Naive thymus-derived CD4-positive, alpha-beta T cell (primary cell): ENCODE measurements at regions not wholly inside any gene's neighbourhood (a gene's known extent, or its start where the extent isn't known, plus 50 kb on each side); places are given as distances from the start of the nearest gene placed in this dataset.

Experiments used
- ATAC-seq: fragments of 150-1000 bp; cut with Tn5 transposase; 2 replicates; pipeline ENCODE4 v1.10.0; 2021; ENCODE audit warnings: mild to moderate bottlenecking, moderate library complexity
- CTCF ChIA-PET: fragments of 350-600 bp; sonication (Branson Sonifier 250); formaldehyde crosslinking; loops from one replicate; lab custom pipeline; 2021; ENCODE audit warnings: antibody characterized with exemption; lab: Charles Lee
- POLR2A ChIA-PET: fragments of 350-600 bp; sonication (Branson Sonifier 250); formaldehyde crosslinking; loops from one replicate; lab custom pipeline; 2021; ENCODE audit warnings: antibody characterized with exemption, inconsistent platforms; lab: Charles Lee
- DNase-seq, 9 donors: peaks; one replicate each; pipeline versions ENCODE4 v3.0.0 to v3.0.0-alpha.2; 2020 to 2022; ENCODE audit warnings: mixed read lengths in 1 of 9
- H3K27ac ChIP-seq: one replicate; pipeline ENCODE4 v1.7.0; 2013; ENCODE audit warnings: mild to moderate bottlenecking, low read depth, low read length, moderate library complexity
- H3K27me3 ChIP-seq, 2 donors: one replicate each; pipeline ENCODE4 v1.7.0; 2013; ENCODE audit warnings: low read length in 2 of 2, mild to moderate bottlenecking in 2 of 2, moderate library complexity in 2 of 2; ENCODE audit not compliant: control insufficient read depth in 2 of 2, insufficient read depth in 2 of 2
- H3K36me3 ChIP-seq, 3 experiments: 1 replicate in 2 of 3; 2 replicates in 1 of 3; pipeline ENCODE4 v1.7.0; 2013; ENCODE audit warnings: low read length in 3 of 3, mild to moderate bottlenecking in 3 of 3, moderate library complexity in 1 of 3; ENCODE audit not compliant: insufficient read depth in 3 of 3, control insufficient read depth in 2 of 3
- H3K4me1 ChIP-seq, 2 donors: one replicate each; pipeline ENCODE4 v1.7.0; 2013; ENCODE audit warnings: low read length in 2 of 2, mild to moderate bottlenecking in 2 of 2, moderate library complexity in 1 of 2; ENCODE audit not compliant: control insufficient read depth in 2 of 2, insufficient read depth in 2 of 2
- H3K4me3 ChIP-seq: 2 replicates; pipeline ENCODE4 v1.7.0; 2013; ENCODE audit warnings: mild to moderate bottlenecking, low read length
- H3K9me3 ChIP-seq, 3 experiments: 1 replicate in 2 of 3; 2 replicates in 1 of 3; pipeline ENCODE4 v1.7.0; 2013; ENCODE audit warnings: low read length in 3 of 3; ENCODE audit not compliant: control insufficient read depth in 2 of 3
- H3K27ac Mint-ChIP-seq, 9 donors: one replicate each; pipeline ENCODE4 v1.8.0; 2020 to 2022; ENCODE audit warnings: mixed read lengths in 9 of 9, mild to moderate bottlenecking in 8 of 9, moderate library complexity in 5 of 9, inconsistent platforms in 2 of 9
- H3K27me3 Mint-ChIP-seq, 5 donors: one replicate each; pipeline ENCODE4 v1.8.0; 2021 to 2022; ENCODE audit warnings: mixed read lengths in 5 of 5, mild to moderate bottlenecking in 1 of 5
- H3K36me3 Mint-ChIP-seq, 5 donors: one replicate each; pipeline ENCODE4 v1.8.0; 2020 to 2022; ENCODE audit warnings: mixed read lengths in 5 of 5, mild to moderate bottlenecking in 3 of 5, inconsistent platforms in 1 of 5
- H3K4me1 Mint-ChIP-seq, 7 donors: one replicate each; pipeline ENCODE4 v1.8.0; 2020 to 2022; ENCODE audit warnings: mixed read lengths in 7 of 7, mild to moderate bottlenecking in 3 of 7, inconsistent platforms in 1 of 7
- H3K4me3 Mint-ChIP-seq, 10 donors: one replicate each; pipeline ENCODE4 v1.8.0; 2020 to 2022; ENCODE audit warnings: mild to moderate bottlenecking in 10 of 10, mixed read lengths in 10 of 10, moderate library complexity in 6 of 10, inconsistent platforms in 2 of 10
- H3K9me3 Mint-ChIP-seq, 11 donors: one replicate each; pipeline ENCODE4 v1.8.0; 2020 to 2022; ENCODE audit warnings: mixed read lengths in 11 of 11, mild to moderate bottlenecking in 4 of 11, inconsistent platforms in 1 of 11, moderate library complexity in 1 of 11
- intact Hi-C, 2 donors: fragments of 100-400 bp; cut with micrococcal nuclease; formaldehyde crosslinking; loops; one replicate each; pipeline ENCODE4 v1.15.1; 2023

DNA sequence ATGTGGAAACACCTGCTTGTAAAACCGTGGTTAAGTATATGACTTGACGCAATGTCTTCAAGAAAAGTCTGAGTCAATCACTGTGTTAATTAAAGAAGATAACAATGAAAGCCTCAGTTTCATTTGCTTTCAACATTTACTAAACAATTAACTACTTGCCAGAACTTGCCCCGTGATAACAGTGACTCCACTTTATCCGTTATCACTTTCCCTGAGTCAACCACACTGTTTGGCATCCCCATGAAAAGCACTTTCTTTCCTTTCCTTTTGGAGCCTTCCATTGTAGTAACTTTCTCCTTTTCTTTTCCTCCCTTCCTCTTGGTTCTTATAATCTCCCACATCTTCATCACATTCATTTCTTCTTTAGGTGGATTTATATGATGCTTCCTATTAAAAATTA, 435.1 kb upstream of the GOT2 start:
- CTCF ChIA-PET = no interaction called here
- no peak overlapping the region for H3K4me3 Mint-ChIP-seq
- Histone ChIP-seq H3K9me3 (no peaks in the 10 kb centered on the region), H3K27ac (no peak overlapping the region), H3K4me3 (no peak overlapping the region), H3K27me3 (no peaks in the 10 kb centered on the region), H3K36me3 (no peaks in the 10 kb centered on the region), H3K4me1 (no peaks in the 10 kb centered on the region)
- ATAC-seq (no peak), DNase-seq (no peak)
- H3K36me3 Mint-ChIP-seq = no peaks in the 10 kb centered on the region
- no peak overlapping the region for H3K27ac Mint-ChIP-seq
- POLR2A ChIA-PET = no interaction called here
- H3K4me1 Mint-ChIP-seq = no peaks in the 10 kb centered on the region
- no peaks in the 10 kb centered on the region for H3K27me3 Mint-ChIP-seq
- peaks cover 0 to 3% (median 0%) of the 10 kb centered on the region in 11 donors for H3K9me3 Mint-ChIP-seq
- intact Hi-C loops = no loop called here

DNA sequence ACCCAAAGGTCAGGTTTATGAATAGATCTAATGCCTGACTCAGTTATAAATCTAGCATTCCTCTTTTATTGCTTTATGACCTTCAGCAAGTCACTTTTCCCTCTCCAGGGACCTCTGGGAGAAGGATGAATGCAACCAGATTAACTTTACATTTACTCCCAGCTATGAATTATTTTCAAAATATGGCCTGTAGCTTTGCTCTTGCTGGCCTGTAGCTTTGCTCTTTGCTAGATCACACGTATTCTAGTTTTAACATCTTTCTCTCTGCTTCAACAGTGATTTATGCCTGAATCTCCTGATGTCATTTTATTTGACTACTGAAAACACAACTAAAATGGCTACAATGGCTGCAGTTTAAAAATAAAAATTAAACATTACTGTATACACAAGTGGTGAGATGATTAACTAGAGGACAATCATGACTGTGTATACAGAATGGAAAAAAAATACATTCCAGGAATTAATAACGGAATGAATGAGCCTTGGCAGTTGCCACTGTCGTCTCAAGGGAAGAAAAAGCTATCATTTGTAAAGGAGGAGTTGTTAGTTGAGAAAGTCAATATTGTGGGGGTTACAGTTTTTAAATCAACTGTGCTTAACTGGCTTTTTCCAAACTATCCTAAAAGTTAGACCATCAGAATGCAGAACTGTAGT, 434.5 kb upstream of the GOT2 start:
- Histone ChIP-seq H3K27me3 (no peaks in the 10 kb centered on the region), H3K27ac (no peak overlapping the region), H3K4me3 (no peak overlapping the region), H3K9me3 (no peaks in the 10 kb centered on the region), H3K4me1 (no peaks in the 10 kb centered on the region), H3K36me3 (no peaks in the 10 kb centered on the region)
- Mint-ChIP-seq H3K4me3 (no peak overlapping the region), H3K27me3 (no peaks in the 10 kb centered on the region), H3K36me3 (no peaks in the 10 kb centered on the region), H3K4me1 (no peaks in the 10 kb centered on the region), H3K9me3 (peaks cover 0 to 3% (median 0%) of the 10 kb centered on the region in 11 donors), H3K27ac (no peak overlapping the region)
- ATAC-seq = no peak
- CTCF ChIA-PET = no interaction called here
- POLR2A ChIA-PET = no interaction called here
- no peak for DNase-seq
- intact Hi-C loops = no loop called here

DNA sequence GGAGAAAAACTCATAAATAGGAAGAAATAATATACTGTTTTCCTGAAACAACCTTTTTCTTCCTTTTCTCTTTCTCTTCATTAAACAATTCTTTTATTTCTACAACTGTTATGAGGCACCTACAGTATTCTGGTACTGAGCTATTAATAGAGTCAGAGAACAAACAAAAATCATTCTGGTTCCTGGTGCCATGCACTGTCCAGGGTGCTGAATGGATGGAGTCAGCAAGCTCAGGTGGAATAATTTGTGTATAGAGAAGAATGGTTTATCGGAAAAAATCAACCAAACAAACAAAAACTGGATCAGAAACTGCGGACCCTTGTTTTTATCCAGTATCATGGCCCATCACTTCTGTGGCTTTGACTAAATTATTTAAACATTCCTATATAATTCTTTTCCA, 430.3 kb upstream of the GOT2 start:
- Histone ChIP-seq H3K27me3 (no peaks in the 10 kb centered on the region), H3K27ac (no peak overlapping the region), H3K4me3 (no peak overlapping the region), H3K4me1 (no peaks in the 10 kb centered on the region), H3K9me3 (no peaks in the 10 kb centered on the region), H3K36me3 (no peaks in the 10 kb centered on the region)
- no peaks in the 10 kb centered on the region for H3K36me3 Mint-ChIP-seq
- POLR2A ChIA-PET = no interaction called here
- H3K27me3 Mint-ChIP-seq = no peaks in the 10 kb centered on the region
- H3K4me1 Mint-ChIP-seq = no peaks in the 10 kb centered on the region
- DNase-seq = no peak
- CTCF ChIA-PET = no interaction called here
- peaks cover 0 to 3% (median 0%) of the 10 kb centered on the region in 11 donors for H3K9me3 Mint-ChIP-seq
- no peak for ATAC-seq
- no peak overlapping the region for H3K27ac Mint-ChIP-seq
- intact Hi-C loops = no loop called here
- H3K4me3 Mint-ChIP-seq = no peak overlapping the region

DNA sequence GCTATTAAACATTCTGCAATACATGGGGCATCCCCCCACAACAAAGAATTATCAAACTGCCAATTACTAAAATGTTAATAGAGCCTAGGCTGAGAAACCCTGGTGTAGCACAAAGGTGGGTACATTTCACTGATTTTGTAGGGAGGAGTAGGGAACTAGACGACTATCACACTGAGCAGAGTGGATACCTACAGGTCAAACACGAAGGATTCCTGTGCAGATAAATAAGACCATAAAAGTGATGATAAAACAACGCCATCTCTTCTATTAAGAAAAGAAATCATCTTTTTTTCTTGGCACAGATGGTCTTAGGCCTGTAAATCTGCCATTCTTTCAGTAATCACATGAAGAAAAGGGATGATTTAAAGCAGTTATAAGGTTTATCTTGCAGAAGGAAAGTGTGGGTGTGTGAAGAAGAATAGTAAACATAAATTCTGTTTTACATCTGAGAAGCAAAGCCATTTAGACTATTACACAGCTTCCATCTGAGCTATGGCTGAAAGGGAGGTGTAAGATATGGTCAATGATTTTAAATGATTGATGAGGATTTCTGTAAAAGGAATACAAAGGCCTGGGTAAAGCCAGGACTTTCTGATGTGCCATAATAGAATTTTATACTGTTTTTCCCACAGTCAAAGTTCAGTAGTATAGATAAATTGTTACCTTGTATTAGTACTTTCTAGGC, 429.4 kb upstream of the GOT2 start:
- Histone ChIP-seq H3K4me1 (no peaks in the 10 kb centered on the region), H3K4me3 (no peak overlapping the region), H3K9me3 (no peaks in the 10 kb centered on the region), H3K36me3 (no peaks in the 10 kb centered on the region), H3K27ac (no peak overlapping the region), H3K27me3 (no peaks in the 10 kb centered on the region)
- H3K36me3 Mint-ChIP-seq = no peaks in the 10 kb centered on the region
- intact Hi-C loops = no loop called here
- H3K4me3 Mint-ChIP-seq = no peak overlapping the region
- no peak for ATAC-seq
- ChIA-PET CTCF (no interaction called here), POLR2A (no interaction called here)
- no peak overlapping the region for H3K27ac Mint-ChIP-seq
- H3K27me3 Mint-ChIP-seq = no peaks in the 10 kb centered on the region
- no peak for DNase-seq
- no peaks in the 10 kb centered on the region for H3K4me1 Mint-ChIP-seq
- H3K9me3 Mint-ChIP-seq = peaks cover 0 to 3% (median 0%) of the 10 kb centered on the region in 11 donors

DNA sequence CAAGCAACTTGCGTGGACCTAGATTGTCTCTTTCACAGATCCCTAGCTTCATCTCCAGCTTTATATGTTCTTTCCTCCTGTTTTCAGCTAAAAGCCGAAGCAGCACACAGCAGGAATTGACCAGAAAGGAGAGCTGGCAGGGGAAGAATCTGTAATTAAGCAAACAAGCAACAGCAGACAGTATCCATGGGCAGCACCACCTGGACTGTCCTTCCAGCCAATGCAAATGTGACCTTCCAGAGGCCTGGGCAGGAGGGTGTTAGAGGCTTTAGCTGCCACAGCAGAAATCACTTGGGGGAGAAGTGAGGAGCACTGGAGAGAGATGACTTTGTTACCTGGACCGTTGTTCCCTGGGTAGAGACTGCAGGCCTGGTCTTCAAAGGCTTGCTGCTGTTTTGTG, 427.6 kb upstream of the GOT2 start:
- Mint-ChIP-seq H3K36me3 (no peaks in the 10 kb centered on the region), H3K4me3 (no peak overlapping the region), H3K9me3 (peaks cover 0 to 3% (median 0%) of the 10 kb centered on the region in 11 donors), H3K27ac (no peak overlapping the region), H3K27me3 (no peaks in the 10 kb centered on the region), H3K4me1 (no peaks in the 10 kb centered on the region)
- no peak overlapping the region for H3K4me3 ChIP-seq
- H3K9me3 ChIP-seq = no peaks in the 10 kb centered on the region
- ATAC-seq (no peak), DNase-seq (no peak)
- ChIA-PET POLR2A (no interaction called here), CTCF (no interaction called here)
- H3K27me3 ChIP-seq = no peaks in the 10 kb centered on the region
- H3K27ac ChIP-seq = no peak overlapping the region
- intact Hi-C loops = no loop called here
- H3K36me3 ChIP-seq = no peaks in the 10 kb centered on the region
- no peaks in the 10 kb centered on the region for H3K4me1 ChIP-seq

DNA sequence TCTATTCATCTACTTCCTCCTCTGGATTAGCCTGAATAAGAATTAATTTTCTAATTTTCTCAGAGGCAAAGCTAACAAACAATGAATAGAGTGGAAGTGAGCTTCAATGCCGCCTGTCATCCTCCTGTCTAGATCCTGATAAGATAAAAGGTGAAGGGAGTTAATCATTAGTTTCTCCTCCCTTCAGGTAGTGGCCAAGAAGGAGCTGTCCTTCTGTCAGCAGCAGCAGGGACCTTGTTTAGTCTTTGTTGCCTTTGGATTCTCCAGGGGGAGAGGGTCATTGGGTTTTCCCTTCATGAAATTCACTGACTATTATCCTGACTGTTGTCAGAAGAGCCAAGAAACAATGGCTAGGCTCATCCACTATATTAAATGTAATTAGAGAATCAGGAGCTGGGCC, 420.2 kb upstream of the GOT2 start:
- Histone ChIP-seq H3K4me1 (no peaks in the 10 kb centered on the region), H3K36me3 (no peaks in the 10 kb centered on the region), H3K9me3 (no peaks in the 10 kb centered on the region), H3K27me3 (no peaks in the 10 kb centered on the region), H3K27ac (no peak overlapping the region), H3K4me3 (no peak overlapping the region)
- peaks cover 0 to 12% (median 0%) of the 10 kb centered on the region in 5 donors for H3K27me3 Mint-ChIP-seq
- intact Hi-C loops = no loop called here
- peaks cover 0 to 7% (median 0%) of the 10 kb centered on the region in 11 donors for H3K9me3 Mint-ChIP-seq
- H3K36me3 Mint-ChIP-seq = no peaks in the 10 kb centered on the region
- ChIA-PET CTCF (no interaction called here), POLR2A (no interaction called here)
- no peak overlapping the region for H3K27ac Mint-ChIP-seq
- ATAC-seq = no peak
- no peak overlapping the region for H3K4me3 Mint-ChIP-seq
- DNase-seq = no peak
- no peaks in the 10 kb centered on the region for H3K4me1 Mint-ChIP-seq

DNA sequence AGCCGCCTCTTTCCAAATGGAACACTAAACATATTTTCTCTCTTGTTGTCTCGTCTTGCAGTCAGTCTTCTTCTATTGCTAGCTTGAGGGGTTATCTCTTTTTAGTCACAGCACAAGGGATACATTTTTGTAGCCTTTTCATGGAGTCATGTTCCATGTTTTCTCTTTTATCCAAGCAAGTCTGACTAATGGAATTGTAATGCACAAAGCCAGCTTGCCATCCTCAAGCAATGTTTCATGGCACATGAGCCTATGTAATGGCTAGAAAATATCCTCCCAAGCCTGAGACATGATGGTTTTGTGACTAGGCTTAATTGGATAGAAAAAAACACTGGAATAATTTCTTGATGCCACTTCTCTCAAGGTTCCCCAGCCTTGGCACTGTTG, 414.6 kb upstream of the GOT2 start:
- Histone ChIP-seq H3K27ac (no peak overlapping the region), H3K4me3 (no peak overlapping the region), H3K4me1 (no peaks in the 10 kb centered on the region), H3K36me3 (no peaks in the 10 kb centered on the region), H3K9me3 (no peaks in the 10 kb centered on the region), H3K27me3 (no peaks in the 10 kb centered on the region)
- ChIA-PET CTCF (no interaction called here), POLR2A (no interaction called here)
- H3K4me1 Mint-ChIP-seq = no peaks in the 10 kb centered on the region
- peaks cover 0 to 23% (median 0%) of the 10 kb centered on the region in 5 donors for H3K27me3 Mint-ChIP-seq
- no peaks in the 10 kb centered on the region for H3K36me3 Mint-ChIP-seq
- peaks cover 0 to 9% (median 0%) of the 10 kb centered on the region in 11 donors for H3K9me3 Mint-ChIP-seq
- ATAC-seq = no peak
- intact Hi-C loops = no loop called here
- no peak for DNase-seq
- no peak overlapping the region for H3K4me3 Mint-ChIP-seq
- H3K27ac Mint-ChIP-seq = no peak overlapping the region
